Stimulated activated CD4-positive, alpha-beta T cell treated with anti-CD3 and anti-CD28 coated beads, Interleukin-4, amount 100 ng/mL, for 48 hours (primary cell): ENCODE measurements at regions not wholly inside any gene's neighbourhood (a gene's known extent, or its start where the extent isn't known, plus 50 kb on each side); places are given as distances from the start of the nearest gene placed in this dataset.

Experiments
- DNase-seq, 2 donors: peaks; one replicate each; pipeline ENCODE4 v3.0.0-alpha.2; 2020; ENCODE audit warnings: low read depth in 2 of 2

GRCh38 chr6:20024316-20024673 is 187.1 kb downstream of the ID4 start:
- no peak for DNase-seq

- no peak for DNase-seq
These were observed 187.3 kb downstream of the MBOAT1 start for GRCh38 chr6:20024978-20025377.

GRCh38 chr6:20025681-20026080 is 186.6 kb downstream of the MBOAT1 start:
- DNase-seq: no peak

GRCh38 chr6:20028143-20028542 is 184.1 kb downstream of the MBOAT1 start:
- no peak for DNase-seq

GRCh38 chr6:20028562-20028961 is 183.7 kb downstream of the MBOAT1 start:
- no peak for DNase-seq

GRCh38 chr6:20029979-20030378 is 182.3 kb downstream of the MBOAT1 start:
- DNase-seq: no peak

- no peak for DNase-seq
These were observed 180.9 kb downstream of the MBOAT1 start for GRCh38 chr6:20031342-20031741.

- DNase-seq: no peak
These were observed 178.4 kb downstream of the MBOAT1 start for GRCh38 chr6:20033697-20034407.

GRCh38 chr6:20034408-20034769 is 177.9 kb downstream of the MBOAT1 start:
- no peak for DNase-seq

GRCh38 chr6:20036141-20036677 is 176.1 kb downstream of the MBOAT1 start:
- DNase-seq: no peak

GRCh38 chr6:20038410-20039204 is 173.7 kb downstream of the MBOAT1 start:
- no peak for DNase-seq

- DNase-seq: no peak
These were observed 167.4 kb downstream of the MBOAT1 start for GRCh38 chr6:20044883-20045282.
